ENCODE measurements at regions not wholly inside any gene's neighbourhood (a gene's known extent, or its start where the extent isn't known, plus 50 kb on each side); places are given as distances from the start of the nearest gene placed in this dataset.
"Not testable (repeated sequence)": the region's sequence is repeated elsewhere in the genome, so short reads cannot be mapped to it uniquely, and the experiment has no call there.

- Histone ChIP-seq H3K27me3 (no peaks in the 10 kb centered on the region), H3K36me3 (no peaks in the 10 kb centered on the region), H3K27ac (no peak overlapping the region), H3K4me1 (no peaks in the 10 kb centered on the region), H3K9me3 (no peaks in the 10 kb centered on the region), H3K4me3 (no peak overlapping the region)
- no peak for ATAC-seq
- 38 to 61% methylated on average over 2 to 3 of the region's 3 CpGs for WGBS, 2 donors (ENCODE audit: low coverage in 1 of 2)
- no peak for TF ChIP-seq POLR2A (IDR thresholded peaks at IDR 0.05)
- no peak for TF ChIP-seq POLR2AphosphoS5 (IDR thresholded peaks at IDR 0.05)
- no peak for TF ChIP-seq CTCF (IDR thresholded peaks at IDR 0.05)
- TF ChIP-seq EP300 (IDR thresholded peaks at IDR 0.05): no peak
Measured at GRCh38 chr5:99765011-99765410, 770.2 kb upstream of the FAM174A start.

DNA sequence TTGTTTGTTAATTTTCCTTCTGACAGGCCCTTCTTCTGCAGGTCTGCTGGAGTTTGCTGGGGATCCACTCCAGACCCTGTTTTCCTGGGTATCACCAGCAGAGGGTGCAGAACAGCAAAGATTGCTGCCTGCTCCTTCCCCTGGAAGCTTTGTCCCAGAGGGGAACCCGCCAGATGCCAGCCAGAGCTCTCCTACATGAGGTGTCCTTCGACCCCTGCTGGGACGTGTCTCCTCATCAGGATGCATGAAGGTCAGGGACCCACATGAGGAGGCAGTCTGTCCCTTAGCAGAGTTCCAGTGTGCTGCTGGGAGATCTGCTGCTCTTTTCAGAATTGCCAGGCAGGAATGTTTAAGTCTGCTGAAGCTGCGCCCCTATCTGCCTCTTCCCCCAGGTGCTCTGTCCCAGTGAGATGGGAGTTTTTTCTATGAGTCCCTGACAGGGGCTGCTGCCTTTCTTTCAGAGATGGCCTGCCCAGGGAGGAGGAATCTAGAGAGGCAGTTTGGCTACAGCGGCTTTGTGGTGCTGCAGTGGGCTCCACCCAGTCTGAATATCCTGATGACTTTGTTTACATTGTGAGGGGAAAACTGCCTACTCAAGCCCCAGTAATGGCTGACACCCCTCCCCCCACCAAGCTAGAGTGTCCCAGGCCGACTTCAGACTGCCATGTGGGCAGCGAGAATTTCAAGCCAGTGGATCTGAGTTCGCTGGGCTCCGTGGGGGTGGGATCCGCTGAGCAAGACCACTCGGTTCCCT lies 772.0 kb upstream of the FAM174A start:
- WGBS, 2 donors (ENCODE audit: low coverage in 1 of 2): 40% methylated on average over 1 of the region's 11 CpGs; no CpG with 5 or more reads in 1 of the 2 donors

DNA sequence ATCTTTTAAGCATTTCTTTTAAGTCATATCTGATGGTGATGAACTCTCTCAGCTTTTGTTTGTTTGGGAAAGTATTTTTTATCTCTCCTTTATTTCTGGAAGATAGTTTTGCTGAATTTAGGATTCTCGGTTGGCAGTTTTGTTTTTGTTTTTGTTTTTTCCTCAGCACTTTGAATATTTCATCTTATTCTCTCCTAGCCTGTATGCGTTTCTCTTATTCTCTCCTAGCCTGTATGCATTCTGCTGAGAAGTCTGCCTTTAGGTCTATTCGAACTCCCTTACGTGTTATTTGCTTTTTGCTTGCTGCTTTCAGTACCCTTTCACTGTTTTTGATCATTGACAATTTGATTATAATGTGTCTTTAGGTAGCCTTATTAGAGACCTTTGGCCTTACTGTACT lies 787.8 kb upstream of the FAM174A start:
- no peak overlapping the region for H3K4me3 ChIP-seq
- no peak for TF ChIP-seq POLR2A (IDR thresholded peaks at IDR 0.05)
- no peak for TF ChIP-seq CTCF (IDR thresholded peaks at IDR 0.05)
- TF ChIP-seq POLR2AphosphoS5 (IDR thresholded peaks at IDR 0.05): no peak
- TF ChIP-seq EP300 (IDR thresholded peaks at IDR 0.05): no peak
- ATAC-seq: no peak
- H3K36me3 ChIP-seq: no peaks in the 10 kb centered on the region
- H3K4me1 ChIP-seq: no peaks in the 10 kb centered on the region
- no peak overlapping the region for H3K27ac ChIP-seq
- peaks cover 0 to 10% (median 0%) of the 10 kb centered on the region in 3 donors for H3K9me3 ChIP-seq
- WGBS, 2 donors (ENCODE audit: low coverage in 1 of 2): 88 to 90% methylated on average over 3 to 4 of the region's 4 CpGs
- no peaks in the 10 kb centered on the region for H3K27me3 ChIP-seq

More for the DNA sequence above, 772.0 kb upstream of the FAM174A start:
- Histone ChIP-seq H3K27me3 (no peaks in the 10 kb centered on the region), H3K27ac (no peak overlapping the region), H3K36me3 (no peaks in the 10 kb centered on the region), H3K4me3 (no peak overlapping the region), H3K4me1 (no peaks in the 10 kb centered on the region), H3K9me3 (no peaks in the 10 kb centered on the region)
- TF ChIP-seq EP300 (IDR thresholded peaks at IDR 0.05): no peak
- TF ChIP-seq POLR2A (IDR thresholded peaks at IDR 0.05): no peak
- TF ChIP-seq POLR2AphosphoS5 (IDR thresholded peaks at IDR 0.05): no peak
- TF ChIP-seq CTCF (IDR thresholded peaks at IDR 0.05): no peak
- ATAC-seq: no peak

DNA sequence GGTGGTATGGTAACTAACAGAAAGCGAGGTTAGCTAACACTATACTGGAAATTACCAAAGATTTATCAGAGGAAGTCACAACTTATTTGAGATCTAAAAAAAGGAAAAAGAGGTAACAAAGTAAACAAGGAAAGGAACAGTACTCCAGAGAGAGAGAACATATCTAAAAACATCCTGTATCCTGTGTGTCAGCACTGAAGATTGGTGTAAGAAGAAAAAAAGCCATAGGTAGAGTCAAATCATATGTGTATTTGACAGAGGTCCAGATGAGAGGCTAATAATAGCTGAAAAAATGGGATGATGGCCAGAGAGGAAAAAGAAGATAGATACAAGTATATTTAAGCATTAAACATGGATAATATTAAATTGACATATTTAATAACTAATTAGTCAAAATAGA lies 802.0 kb upstream of the FAM174A start:
- 100% methylated on average over 1 of the region's 1 CpG; no CpG with 5 or more reads in 1 of the 2 donors for WGBS, 2 donors (ENCODE audit: low coverage in 1 of 2)
- H3K27me3 ChIP-seq, H3K4me1 ChIP-seq, H3K36me3 ChIP-seq, H3K9me3 ChIP-seq, H3K27ac ChIP-seq, H3K4me3 ChIP-seq, ATAC-seq: not testable (repeated sequence)

DNA sequence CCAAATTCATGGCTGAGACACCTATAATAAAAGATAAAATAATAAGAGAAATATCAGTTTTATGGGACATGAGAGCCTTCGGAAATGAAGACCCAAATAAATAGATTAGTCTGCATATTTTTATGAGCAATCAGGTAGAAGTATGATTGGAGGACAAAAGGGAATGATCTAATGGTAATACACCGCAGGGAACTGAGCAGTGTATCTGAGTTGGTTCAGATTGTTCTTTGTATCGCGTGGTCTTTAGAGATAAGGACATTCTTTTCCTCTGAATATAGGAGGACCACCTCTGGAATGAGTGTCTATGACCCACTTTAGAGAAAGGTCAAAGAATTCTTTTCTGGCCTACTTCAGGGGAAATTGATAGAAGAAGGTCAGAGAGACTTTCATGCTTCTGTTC lies 801.8 kb upstream of the CHD1 start:
- not testable (repeated sequence) for H3K4me1 ChIP-seq, ATAC-seq, H3K27ac ChIP-seq, H3K27me3 ChIP-seq, H3K4me3 ChIP-seq, H3K9me3 ChIP-seq, H3K36me3 ChIP-seq
- 79% methylated on average over 4 of the region's 4 CpGs; no CpG with 5 or more reads in 1 of the 2 donors for WGBS, 2 donors (ENCODE audit: low coverage in 1 of 2)

DNA sequence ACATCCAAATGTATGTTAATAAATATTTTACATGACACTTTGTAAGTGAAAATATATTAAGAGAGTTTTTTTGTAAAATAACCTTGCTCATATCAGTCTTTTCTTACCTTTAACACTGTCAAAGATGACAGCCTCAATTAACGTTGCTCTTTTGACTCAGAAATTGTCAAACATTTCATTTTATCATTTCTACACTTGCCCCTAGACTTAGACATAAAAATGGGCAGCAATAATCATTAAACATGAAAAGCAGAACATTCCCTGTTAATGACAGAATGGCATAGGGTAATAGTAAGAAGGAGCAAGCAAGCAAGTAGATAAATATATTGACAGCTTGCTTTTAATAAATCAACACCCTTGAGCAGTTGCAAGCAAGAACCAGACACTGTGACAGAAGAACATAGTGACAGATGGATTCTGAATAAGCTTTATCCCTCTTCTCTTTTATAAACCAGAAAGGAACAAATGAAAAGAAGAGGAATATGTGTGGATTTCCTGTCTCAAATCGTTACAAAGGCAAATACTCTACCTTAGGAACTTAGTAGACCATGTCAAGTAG lies 796.0 kb upstream of the CHD1 start:
- H3K27ac ChIP-seq: no peak overlapping the region
- no peaks in the 10 kb centered on the region for H3K36me3 ChIP-seq
- no peak overlapping the region for H3K4me3 ChIP-seq
- no peaks in the 10 kb centered on the region for H3K4me1 ChIP-seq
- TF ChIP-seq CTCF (IDR thresholded peaks at IDR 0.05) (no peak), POLR2A (IDR thresholded peaks at IDR 0.05) (no peak), EP300 (IDR thresholded peaks at IDR 0.05) (no peak), POLR2AphosphoS5 (IDR thresholded peaks at IDR 0.05) (no peak)
- ATAC-seq: no peak
- H3K9me3 ChIP-seq: no peaks in the 10 kb centered on the region
- 43 to 65% methylated on average over 2 of the region's 2 CpGs for WGBS, 2 donors (ENCODE audit: low coverage in 1 of 2)
- no peaks in the 10 kb centered on the region for H3K27me3 ChIP-seq
